ENCODE measurements at regions not wholly inside any gene's neighbourhood (a gene's known extent, or its start where the extent isn't known, plus 50 kb on each side); places are given as distances from the start of the nearest gene placed in this dataset.

GRCh38 chr2:117396161-117396560, 418.3 kb upstream of the DDX18 start:
- no peak for TF ChIP-seq CTCF (IDR thresholded peaks at IDR 0.05; ENCODE audit: control insufficient read depth, insufficient read depth, low read depth, low read length, missing control alignments)
- no peak overlapping the region for H3K4me3 ChIP-seq (ENCODE audit: control insufficient read depth, low read depth, low read length)
- DNase-seq (ENCODE audit: low read depth), result no peak

- TF ChIP-seq CTCF (IDR thresholded peaks at IDR 0.05; ENCODE audit: control insufficient read depth, insufficient read depth, low read depth, low read length, missing control alignments), result no peak
- H3K4me3 ChIP-seq (ENCODE audit: control insufficient read depth, low read depth, low read length), result no peak overlapping the region
- DNase-seq (ENCODE audit: low read depth), result no peak
Measured at GRCh38 chr2:117401582-117401981, 412.9 kb upstream of the DDX18 start.

GRCh38 chr2:117406443-117406842, 408.0 kb upstream of the DDX18 start:
- no peak for DNase-seq (ENCODE audit: low read depth)
- no peak for TF ChIP-seq CTCF (IDR thresholded peaks at IDR 0.05; ENCODE audit: control insufficient read depth, insufficient read depth, low read depth, low read length, missing control alignments)
- no peak overlapping the region for H3K4me3 ChIP-seq (ENCODE audit: control insufficient read depth, low read depth, low read length)

- no peak for TF ChIP-seq CTCF (IDR thresholded peaks at IDR 0.05; ENCODE audit: control insufficient read depth, insufficient read depth, low read depth, low read length, missing control alignments)
- no peak for DNase-seq (ENCODE audit: low read depth)
Measured at GRCh38 chr2:117407746-117408145, 406.7 kb upstream of the DDX18 start.

GRCh38 chr2:117409443-117409842, 405.0 kb upstream of the DDX18 start:
- H3K4me3 ChIP-seq (ENCODE audit: control insufficient read depth, low read depth, low read length), result no peak overlapping the region
- TF ChIP-seq CTCF (IDR thresholded peaks at IDR 0.05; ENCODE audit: control insufficient read depth, insufficient read depth, low read depth, low read length, missing control alignments), result no peak
- no peak for DNase-seq (ENCODE audit: low read depth)

More at GRCh38 chr2:117407746-117408145, 406.7 kb upstream of the DDX18 start:
- no peak overlapping the region for H3K4me3 ChIP-seq (ENCODE audit: control insufficient read depth, low read depth, low read length)

GRCh38 chr2:117411983-117412382, 402.5 kb upstream of the DDX18 start:
- H3K4me3 ChIP-seq (ENCODE audit: control insufficient read depth, low read depth, low read length), result no peak overlapping the region
- DNase-seq (ENCODE audit: low read depth), result no peak
- TF ChIP-seq CTCF (IDR thresholded peaks at IDR 0.05; ENCODE audit: control insufficient read depth, insufficient read depth, low read depth, low read length, missing control alignments), result no peak

GRCh38 chr2:117432746-117433145, 381.7 kb upstream of the DDX18 start:
- no peak for DNase-seq (ENCODE audit: low read depth)
- no peak overlapping the region for H3K4me3 ChIP-seq (ENCODE audit: control insufficient read depth, low read depth, low read length)
- no peak for TF ChIP-seq CTCF (IDR thresholded peaks at IDR 0.05; ENCODE audit: control insufficient read depth, insufficient read depth, low read depth, low read length, missing control alignments)

Measured in AG09309 (cell line).